Activated naive CD4-positive, alpha-beta T cell (primary cell): ENCODE measurements at regions not wholly inside any gene's neighbourhood (a gene's known extent, or its start where the extent isn't known, plus 50 kb on each side); places are given as distances from the start of the nearest gene placed in this dataset.
"Not testable (repeated sequence)": the region's sequence is repeated elsewhere in the genome, so short reads cannot be mapped to it uniquely, and the experiment has no call there.

Experiments used
- DNase-seq, 4 experiments: peaks; one replicate each; lab custom pipeline; 2025; lab: John Stamatoyannopoulos, UW

DNA sequence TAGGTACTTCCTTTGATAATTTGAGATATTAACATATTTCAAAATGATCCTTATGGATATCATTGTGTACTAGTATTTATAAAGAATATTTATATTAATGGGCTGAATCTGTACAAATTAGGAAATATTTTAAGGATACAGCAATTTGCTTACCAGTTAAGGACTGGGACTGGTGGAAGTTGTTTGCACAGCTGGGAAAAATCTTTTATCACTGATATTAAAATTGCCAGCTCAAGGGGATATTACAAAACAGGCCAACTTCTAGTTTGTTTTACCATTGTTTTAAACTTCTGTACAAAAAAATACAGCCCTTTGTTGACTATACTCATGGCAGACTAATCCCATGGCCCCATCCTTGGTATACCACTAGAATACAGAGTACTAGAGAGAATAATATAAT, 133.2 kb upstream of the DDHD1 start:
- DNase-seq: no peak

DNA sequence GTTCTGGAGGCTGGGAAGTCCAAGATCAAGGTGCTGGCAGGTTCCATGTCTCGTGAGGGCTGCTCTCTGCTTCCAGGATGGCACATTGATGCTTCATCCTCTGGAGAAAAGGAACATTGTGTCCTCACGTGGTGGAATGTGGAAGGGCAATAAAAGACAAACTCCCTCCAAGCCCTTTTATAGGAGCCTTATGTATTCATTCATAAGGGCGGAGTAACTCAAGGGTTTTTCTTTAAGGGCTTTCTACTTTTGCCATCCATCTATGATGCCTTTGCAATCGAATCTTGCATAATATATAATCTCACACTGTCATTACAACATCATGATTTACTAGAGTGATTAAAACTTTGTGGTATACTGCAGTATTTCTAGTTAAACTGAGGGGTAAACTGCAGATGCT, 132.7 kb upstream of the DDHD1 start:
- DNase-seq: no peak

DNA sequence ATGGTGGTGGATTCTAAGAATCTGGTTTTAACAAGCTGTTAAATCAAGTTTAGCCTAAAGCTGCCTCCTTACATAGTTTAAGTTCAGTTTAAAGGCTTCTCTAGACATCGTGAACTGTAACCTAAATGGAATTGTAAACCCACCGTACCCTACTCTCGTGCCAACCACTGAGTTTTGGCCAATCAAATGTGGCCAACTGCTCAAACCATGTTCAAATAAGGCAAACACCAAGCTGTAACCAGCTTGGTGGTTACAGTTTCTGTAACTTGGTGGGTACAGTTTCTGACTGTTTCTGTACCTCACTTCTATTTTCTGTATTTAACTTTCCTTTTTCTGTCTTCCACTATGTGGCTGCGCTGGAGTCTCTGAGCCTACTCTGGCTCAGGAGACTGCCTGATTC, 131.9 kb upstream of the DDHD1 start:
- DNase-seq: no peak

DNA sequence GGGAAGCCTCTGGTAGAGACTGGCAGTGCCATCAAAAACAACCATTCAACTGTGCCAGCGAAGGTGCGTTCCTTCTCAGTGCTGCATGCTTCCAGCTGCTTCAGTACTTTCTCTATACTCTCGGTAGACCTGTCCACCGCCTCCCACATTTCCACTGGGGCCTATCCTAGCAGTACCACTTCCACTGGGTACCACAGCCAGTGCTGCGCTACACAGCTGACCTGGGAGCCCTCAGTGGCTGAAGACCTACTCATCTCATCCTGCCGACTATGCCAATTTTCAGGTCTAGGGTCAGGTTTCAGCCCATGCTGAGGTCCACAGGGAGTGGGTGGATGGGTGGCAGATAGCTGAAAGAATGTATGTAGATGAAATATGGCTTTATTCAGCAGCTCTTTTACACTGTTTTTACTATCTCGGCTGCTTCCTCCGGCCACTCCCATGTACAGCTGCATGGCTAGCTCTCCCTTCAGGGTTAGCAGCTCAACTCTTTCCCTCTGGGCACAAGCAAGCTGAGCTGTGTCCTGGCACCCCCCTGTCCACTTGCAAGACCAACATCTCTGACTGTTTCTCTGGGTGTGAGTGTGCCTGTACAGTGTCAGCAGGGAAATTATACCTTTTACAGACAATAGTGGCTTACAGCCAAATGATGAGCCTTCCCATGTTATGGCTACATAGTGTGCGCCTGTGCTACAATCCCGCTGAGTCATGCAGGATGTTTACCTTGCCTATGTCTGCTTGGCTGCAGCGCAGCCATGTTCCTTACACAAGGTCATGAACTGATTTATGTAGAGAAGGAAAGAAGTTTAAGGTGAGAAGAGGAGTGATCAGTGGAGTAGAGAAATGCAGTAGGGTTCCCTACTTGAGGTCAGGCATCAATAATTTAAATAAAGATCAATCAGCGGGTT, 125.7 kb upstream of the DDHD1 start:
- no peak for DNase-seq

DNA sequence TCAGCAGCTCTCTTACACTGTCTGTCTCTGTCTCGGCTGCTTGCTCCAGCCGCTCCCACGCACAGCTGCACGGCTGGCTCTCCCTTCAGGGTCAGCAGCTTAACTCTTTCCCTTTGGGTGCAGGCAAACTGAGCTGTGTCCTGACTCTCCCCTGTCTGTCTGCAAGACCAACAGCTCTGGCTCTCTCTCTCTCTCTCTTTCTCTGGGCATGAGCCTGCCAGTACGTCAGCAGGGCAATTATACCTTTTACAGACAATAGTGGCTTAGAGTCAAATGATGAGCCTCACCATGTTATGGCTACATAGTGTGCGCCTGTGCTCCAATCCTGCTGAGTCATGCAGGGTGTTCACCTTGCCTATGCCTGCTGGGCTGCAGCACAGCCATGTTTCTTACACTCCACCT, 120.5 kb upstream of the DDHD1 start:
- no peak for DNase-seq

DNA sequence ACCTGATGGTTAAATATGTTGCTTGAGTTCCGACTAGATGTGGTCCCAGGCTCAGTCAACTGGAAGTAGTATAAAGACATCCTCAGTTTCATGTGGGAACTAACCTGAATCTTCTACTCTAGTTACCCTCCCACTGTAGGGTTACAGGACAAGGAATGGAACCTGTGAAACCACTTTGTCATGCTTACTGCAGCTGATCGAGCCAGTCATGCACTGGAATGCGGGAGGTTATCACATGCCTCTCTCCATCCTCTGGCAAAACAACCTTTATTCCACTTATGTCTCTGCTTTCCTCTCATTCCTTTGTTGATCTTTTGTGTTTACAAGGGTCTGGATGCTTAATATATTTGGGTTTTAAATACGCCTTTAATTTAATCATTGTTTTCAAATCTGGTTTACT, 111.9 kb upstream of the DDHD1 start:
- DNase-seq: no peak

DNA sequence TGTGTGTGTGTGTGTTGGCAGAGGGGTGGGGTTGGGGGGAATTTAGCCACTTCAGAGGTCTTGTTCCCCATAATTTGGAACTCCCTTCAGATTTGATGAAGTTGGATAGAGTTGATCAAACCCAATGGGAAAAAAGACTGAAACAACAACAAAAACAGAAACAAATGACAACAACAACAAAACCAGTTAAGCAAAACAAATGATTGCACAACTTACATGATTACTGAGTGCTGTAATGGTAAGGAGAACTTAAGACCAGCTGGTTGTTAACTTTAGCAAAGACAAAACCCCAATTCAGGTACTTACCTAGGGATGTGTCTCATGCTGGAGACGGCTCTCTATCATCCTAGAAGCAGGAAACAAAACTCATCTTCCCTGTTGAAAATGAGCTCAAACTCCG, 107.8 kb upstream of the DDHD1 start:
- DNase-seq: no peak

DNA sequence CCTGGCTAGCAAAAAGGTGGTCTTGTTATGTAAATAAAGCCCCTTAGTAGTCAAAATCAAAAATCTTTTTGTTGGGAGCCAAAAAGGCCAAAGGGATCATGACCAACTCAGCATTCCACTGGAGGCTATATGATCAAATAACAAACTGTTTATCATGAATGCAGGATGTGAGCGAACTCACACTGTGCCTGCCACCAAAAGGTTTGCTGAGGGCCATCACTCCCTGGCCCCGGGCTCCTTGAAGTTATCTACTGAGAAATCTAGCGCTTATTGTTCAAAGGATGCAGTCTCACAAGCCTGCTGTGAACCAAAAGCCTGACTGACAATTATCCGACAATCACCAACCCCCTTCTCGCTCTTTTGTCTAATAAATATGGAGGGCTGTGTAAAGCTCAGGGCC, 107.2 kb upstream of the DDHD1 start:
- DNase-seq: no peak

DNA sequence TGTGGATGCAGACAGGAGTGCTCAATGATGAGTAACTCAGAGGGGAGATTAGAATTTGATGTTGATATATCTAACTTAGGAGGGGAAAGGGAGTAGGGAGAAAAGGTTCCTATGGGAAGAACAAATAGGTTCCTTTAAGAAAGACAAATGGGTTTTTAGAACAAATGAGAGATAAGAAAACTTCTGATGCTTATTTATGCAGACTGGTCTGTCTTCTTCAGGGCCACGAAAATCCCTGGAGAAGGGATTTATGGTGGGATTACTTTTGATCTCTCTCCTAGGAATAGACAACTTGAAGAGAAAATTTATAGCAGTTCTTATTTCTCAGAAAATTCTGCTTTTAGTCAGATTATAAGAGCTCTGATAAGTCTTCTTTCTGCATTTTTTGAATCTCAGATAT, 99.0 kb upstream of the DDHD1 start:
- DNase-seq: no peak

DNA sequence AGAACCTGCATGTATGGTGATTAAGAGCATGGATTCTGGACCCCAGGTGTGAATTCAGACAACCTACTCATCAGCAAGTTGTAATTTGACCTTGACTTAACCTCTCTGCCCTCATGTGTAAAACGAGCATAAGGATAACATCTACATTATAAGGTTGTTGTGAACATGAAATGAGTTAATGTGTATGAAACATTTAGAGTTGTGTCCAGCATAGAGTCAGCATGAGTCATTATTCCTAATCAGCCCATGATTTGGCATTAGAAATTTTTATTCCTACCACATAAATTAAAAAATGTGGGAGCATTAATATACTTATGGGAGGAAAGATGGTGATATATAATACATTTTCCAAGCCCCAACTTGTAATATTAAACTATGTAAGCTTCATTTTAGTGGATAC, 95.9 kb upstream of the DDHD1 start:
- no peak for DNase-seq

DNA sequence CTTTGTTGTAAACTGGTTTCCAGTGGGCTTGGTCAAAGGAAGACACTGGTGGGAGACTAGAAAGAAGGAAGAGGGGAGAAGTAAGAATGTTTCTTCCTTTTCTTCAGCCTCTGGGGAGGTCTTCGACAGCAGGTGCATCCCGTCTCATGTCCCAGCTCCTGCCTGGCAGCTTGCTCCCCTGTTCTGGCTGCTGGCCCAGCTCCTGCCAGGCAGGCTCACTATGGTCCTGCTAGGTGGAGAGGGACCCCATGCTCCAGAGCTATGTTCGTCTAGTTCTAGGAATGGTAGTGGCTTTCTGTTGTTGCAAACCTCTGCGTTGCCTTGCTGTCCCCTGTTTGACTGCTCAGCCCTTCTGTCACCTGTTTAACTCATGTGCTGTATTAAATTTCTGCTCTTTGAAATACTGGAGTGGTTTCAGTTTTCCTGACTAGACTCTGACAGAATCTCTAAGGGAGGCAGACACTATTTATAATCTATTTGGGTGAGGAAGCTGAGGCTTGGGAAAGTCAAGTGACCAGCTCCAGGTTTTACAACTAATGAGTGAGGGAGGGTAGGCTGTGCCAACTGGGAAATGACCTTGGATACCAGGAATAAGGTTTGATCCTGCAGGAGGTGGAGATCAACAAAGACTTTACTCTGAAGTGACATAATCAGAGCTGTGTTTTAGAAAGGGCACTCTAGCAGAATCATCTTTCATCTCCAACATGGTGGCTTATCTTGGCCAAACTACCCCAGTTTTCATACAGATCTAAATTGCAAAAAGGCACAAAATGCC, 94.7 kb upstream of the DDHD1 start:
- DNase-seq: no peak

DNA sequence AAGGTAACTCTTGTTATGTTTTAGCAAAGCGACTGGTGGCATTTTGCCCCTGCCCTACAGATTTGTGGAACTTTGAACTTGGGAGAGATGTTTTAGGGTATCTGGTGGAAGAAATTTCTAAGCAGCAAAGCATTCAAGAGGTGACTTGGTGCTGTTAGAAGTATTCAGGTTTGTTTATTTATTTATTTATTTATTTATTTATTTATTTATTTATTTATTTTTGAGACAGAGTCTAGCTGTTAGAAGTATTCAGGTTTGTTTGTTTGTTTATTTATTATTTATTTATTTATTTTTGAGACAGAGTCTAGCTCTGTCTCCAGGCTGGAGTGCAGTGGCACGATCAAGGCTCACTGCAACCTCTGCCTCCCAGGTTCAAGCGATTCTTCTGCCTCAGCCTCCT, 89.8 kb upstream of the DDHD1 start:
- not testable (repeated sequence) for DNase-seq

DNA sequence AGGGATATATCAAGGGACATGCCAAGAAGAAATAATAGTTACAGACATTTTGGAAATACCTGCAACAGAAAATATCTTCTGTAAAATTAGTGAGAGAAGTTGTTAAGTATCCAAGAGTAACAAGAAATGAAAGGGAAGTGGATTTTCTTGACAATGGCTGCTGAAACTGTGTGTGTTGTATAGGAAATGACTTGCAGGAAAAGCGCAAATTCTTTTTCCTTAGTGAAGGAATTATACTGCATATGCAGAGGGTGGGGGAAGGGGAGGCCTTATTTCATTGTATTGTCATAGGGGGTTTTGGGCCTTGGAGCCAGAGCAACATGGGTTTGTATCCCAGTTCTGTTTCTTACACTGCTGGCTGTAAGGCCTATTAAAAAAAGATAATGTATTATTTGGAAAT, 84.4 kb upstream of the DDHD1 start:
- no peak for DNase-seq

DNA sequence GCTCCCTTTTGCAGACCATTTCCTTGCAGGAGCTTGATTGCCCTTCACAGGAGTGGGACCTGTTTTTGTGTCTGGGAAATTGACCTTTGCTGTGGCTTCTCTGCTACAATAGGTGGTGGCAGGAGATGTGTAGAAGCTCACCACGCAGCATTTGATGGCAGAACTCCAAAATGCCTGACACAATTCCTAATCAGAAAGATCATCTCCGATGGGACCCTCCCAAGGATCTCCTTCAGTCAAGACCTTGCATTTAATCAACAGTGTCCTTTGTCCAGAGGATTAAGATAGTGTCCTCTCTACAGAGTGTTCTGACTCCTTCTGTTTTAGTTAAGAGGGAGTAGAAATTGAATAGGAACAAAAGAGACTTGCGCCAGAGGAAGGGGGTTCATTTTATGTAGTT, 83.6 kb upstream of the DDHD1 start:
- DNase-seq: no peak

DNA sequence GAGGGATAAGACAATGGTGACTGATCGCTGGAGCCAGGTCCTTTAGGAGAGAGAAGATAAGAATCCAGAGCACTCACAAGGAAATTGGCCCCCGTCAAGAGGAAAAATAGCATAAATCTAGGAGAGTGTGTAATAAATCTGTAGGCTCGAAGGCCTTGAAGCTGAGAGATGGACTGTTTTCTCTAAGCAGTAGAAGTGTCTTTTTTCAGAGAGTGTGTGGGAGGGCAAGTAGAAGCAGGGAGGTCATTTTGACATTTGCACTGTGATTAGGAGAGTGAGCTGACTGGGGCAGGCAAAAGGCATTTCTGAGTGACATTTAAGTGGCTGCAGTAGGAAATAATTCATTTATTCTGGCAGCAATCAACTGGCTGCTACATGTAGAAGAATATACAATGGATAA, 78.0 kb upstream of the DDHD1 start:
- no peak for DNase-seq

DNA sequence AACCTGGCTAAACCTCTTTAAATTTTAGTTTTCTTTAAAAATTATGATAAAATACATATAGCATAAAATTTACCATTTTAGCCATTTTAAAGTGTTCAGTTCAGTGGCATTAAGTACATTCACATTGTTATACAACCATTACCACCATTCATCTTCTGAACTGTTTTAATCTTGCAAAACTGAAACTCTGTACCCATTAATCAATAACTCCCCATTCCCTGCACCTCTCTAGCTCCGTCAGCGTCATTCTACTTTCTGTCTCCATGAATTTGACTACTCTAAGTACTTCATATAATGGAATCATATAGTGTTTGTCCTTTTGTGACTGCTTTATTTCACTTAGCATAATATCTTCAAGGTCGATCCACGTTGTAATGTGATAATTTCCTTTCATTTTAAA, 75.8 kb upstream of the DDHD1 start:
- no peak for DNase-seq

DNA sequence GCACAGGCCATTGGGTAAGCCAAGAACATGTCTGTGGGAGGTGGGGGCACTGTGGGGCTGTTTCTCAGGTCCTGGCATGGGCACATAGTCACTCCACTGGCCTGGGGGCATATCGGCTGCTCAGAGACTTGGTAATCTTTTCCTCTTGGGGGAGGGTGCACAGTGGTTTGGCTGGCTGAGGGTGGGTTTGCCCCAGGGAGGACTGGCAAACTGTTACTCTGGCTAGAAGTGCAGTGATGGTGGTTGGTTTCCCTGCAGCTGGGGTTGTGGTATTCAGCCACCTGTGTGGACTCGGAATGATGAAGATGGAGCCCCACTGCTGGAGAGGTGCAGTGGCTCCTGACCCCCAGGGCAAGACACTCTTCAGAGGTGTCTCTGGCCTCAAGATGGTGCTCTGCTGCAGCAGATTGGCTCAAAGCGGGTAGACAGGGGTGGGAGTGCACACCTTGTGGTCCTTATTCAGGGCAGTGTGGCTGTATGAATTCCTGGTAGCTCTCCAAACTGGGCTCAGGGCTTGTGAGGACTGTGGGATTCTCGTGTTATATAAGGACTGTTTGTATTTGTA, 74.1 kb upstream of the DDHD1 start:
- no peak for DNase-seq

DNA sequence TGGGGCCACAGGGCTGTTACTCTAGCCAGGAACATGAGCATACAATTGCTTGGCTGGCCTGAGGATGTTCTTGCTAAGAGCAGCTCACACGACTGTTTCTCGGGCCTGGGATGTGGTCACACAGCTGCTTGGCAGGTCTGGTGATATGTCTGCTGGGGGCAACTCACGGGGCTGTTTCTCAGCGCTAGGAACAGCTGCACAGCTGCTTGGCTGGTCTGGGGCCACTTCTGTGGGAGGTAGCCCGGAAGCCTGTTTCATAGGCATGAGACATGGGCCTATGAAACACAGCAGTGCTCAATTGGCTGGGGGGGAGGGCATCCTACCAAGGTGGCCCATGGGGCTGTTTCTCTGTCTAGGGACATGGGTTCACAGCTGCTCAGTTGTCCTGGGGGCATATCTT, 73.4 kb upstream of the DDHD1 start:
- DNase-seq: no peak

DNA sequence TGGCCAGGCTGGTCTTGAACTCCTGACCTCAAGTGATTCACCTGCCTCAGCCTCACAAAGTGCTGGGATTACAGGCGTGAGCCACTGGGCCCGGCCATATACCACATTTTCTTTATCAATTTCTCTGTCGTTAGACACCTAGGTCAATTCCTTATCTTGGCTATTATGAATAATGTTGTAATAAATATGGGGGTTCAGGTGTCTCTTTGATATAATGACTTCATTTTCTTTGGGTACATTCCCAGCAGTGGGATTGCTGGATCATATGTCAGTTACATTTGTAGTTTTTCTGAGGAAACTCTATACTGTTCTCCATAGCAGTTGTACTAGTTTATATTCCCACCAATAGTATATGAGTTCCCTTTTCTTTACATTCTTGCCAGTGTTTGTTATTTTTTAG, 67.8 kb upstream of the DDHD1 start:
- DNase-seq: no peak

DNA sequence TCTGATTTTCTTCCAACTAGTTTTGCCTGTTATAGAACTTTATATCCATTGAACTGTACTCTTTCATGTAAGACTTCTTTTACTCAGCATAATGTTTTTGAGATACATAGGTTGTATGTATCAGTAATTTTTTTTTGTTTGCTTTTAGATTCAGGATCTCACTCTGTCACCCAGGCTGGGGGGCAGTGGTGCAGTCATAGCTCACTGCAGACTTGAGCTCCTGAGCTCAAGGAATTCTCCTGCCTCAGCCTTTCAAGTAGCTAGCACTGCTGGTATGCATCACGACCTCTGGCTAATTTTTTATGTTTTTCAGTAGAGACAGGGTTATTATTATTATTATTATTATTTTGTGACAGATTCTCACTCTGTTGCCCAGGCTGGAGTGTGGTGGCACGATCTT, 65.0 kb upstream of the DDHD1 start:
- no peak for DNase-seq

DNA sequence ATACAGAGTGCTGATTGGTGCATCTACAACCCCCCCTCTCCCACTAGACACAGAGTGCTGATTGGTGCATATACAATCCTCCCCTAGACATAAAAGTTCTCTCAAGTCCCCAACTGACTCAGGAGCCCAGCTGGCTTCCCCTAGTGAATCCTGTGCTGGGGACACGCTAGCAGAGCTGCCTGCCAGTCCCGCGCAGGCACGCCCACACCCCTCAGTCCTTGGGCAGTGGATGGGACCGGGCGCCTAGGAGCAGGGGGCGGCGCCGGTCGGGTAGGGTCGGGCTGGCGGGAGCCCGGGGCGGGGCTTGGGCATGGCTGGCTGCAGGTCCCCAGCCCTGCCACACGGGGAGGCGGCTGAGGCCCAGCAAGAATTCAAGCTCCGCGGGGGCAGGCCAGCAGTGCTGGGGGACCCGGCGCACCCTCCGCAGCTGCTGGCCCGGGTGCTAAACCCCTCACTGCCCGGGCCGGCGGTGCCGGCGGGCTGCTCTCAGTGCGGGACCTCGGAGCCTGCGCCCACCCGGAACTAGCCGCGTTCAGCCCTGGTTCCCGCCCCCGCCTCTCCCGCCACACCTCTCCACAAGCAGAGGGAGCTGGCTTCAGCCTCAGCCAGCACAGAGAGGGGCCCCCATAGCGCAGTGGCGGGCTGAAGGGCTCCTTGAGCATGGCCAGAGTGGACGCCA, 64.3 kb upstream of the DDHD1 start:
- peak; percentile 21 to 61 (median 42) for DNase-seq

DNA sequence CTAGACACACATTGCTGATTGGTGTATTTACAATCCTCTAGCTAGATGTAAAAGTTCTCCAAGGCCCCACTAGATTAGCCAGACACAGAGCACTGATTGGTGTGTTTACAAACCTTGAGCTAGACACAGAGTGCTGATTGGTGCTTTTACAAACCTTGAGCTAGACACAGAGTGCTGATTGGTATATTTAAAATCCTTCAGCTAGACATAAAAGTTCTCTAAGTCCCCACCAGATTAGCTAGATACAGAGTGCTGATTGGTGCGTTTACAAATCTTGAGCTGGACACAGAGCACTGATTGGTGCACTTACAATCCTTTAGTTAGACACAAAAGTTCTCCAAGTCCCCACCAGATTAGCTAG, 63.8 kb upstream of the DDHD1 start:
- not testable (repeated sequence) for DNase-seq

DNA sequence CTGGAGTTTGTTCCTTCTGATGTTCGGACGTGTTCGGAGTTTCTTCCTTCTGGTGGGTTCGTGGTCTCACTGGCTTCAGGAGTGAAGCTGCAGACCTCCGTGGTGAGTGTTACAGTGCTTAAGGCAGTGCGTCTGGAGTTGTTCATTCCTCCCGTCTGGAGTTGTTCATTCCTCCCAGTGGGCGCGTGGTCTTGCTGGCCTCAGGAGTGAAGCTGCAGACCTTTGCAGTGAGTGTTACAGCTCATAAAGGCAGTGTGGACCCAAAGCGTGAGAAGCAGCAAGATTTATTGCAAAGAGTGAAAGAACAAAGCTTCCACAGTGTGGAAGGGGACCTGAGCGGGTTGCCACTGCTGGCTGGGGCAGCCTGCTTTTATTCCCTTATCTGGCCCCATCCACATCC, 63.4 kb upstream of the DDHD1 start:
- DNase-seq: not testable (repeated sequence)
